ENCODE measurements at regions not wholly inside any gene's neighbourhood (a gene's known extent, or its start where the extent isn't known, plus 50 kb on each side); places are given as distances from the start of the nearest gene placed in this dataset.

DNA sequence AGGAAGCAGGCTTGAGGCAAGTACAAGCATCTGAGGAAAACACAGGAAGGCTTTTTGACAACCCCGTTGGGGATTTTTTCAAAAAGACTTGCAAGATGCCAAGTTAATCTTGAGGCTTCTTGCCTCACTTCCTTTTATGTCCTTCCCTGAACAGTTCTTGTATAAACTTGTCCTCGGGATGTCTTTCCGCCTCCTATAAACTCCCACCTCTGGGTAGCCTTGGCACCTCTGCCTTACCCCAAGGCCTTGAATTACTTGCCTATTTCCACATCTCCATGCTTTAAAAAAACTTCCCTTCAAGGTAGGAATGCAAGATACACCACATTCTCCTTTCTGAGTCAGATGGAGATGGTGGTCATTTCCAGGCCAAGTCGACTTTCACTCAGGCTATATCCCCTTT, 106.4 kb upstream of the RBBP8 start:
- TF ChIP-seq REST (IDR thresholded peaks at IDR 0.05; ENCODE audit: insufficient read depth in 1 of 2, low read depth in 2 of 2, low read length in 2 of 2) = no peak
- TF ChIP-seq SIN3A (IDR thresholded peaks at IDR 0.05; ENCODE audit: borderline replicate concordance, insufficient read depth, low read length) = no peak
